ENCODE measurements at regions not wholly inside any gene's neighbourhood (a gene's known extent, or its start where the extent isn't known, plus 50 kb on each side); places are given as distances from the start of the nearest gene placed in this dataset.

DNA sequence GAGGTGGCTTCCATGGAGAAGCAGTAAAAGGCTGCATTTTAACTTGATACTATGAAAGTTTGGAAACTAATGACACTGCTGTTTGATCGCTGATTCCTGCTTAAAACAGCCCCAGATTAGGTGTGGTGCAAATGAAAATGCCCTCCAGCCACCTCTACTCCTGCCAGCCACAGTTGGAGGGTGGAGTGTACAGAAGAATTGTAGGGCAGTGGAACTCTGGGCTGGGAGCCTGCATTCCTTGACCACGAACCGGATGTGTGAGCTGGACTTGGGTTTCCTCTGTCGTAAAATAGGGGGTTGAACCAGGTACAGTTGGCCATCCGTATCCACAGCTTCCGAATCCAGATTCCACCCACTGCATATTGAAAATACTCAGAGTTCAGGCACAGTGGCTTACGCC is 84.6 kb upstream of the RFX8 start:
- no peak overlapping the region for H3K27ac ChIP-seq (ENCODE audit: low read depth, low read length)
- no peak overlapping the region for H2AK5ac ChIP-seq (ENCODE audit: low read depth, low read length)
- H3K18ac ChIP-seq (ENCODE audit: extremely low read depth, low read length), result no peak overlapping the region
- no peak overlapping the region for H3K14ac ChIP-seq (ENCODE audit: insufficient read length)
- FAIRE-seq (no peak), DNase-seq (ENCODE audit: low read depth in 1 of 2, low spot score in 2 of 2) (no peak)
- no peaks in the 10 kb centered on the region for H3K4me1 ChIP-seq (replicated peaks in 1 of 4; ENCODE audit: control insufficient read depth in 3 of 4, insufficient read depth in 4 of 4, low read length in 3 of 4)
- TF ChIP-seq HDAC6 (IDR thresholded peaks at IDR 0.05; ENCODE audit: low read depth, low read length), result no peak
- TF ChIP-seq EGR1 (IDR thresholded peaks at IDR 0.05; ENCODE audit: borderline replicate concordance, low read depth, low read length), result no peak
- TF ChIP-seq, protein P1, sequence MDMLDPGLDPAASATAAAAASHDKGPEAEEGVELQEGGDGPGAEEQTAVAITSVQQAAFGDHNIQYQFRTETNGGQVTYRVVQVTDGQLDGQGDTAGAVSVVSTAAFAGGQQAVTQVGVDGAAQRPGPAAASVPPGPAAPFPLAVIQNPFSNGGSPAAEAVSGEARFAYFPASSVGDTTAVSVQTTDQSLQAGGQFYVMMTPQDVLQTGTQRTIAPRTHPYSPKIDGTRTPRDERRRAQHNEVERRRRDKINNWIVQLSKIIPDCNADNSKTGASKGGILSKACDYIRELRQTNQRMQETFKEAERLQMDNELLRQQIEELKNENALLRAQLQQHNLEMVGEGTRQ (IDR thresholded peaks at IDR 0.05; ENCODE audit: low read length), result no peak
- no peak for TF ChIP-seq KDM5A (IDR thresholded peaks at IDR 0.05; ENCODE audit: low read length)
- TF ChIP-seq SP1 (IDR thresholded peaks at IDR 0.05; ENCODE audit: low read depth, low read length), result no peak
- TF ChIP-seq RBBP5 (IDR thresholded peaks at IDR 0.05; ENCODE audit: borderline replicate concordance, low read depth, low read length), result no peak
- no peak for TF ChIP-seq TCF12 (IDR thresholded peaks at IDR 0.05; ENCODE audit: low read depth, low read length)
- TF ChIP-seq RAD21 (IDR thresholded peaks at IDR 0.05 in 1 of 2, conservative IDR thresholded peaks at IDR 0.05 in 1 of 2; ENCODE audit: low read depth in 2 of 2, low read length in 2 of 2), result no peak
- TF ChIP-seq SP2 (IDR thresholded peaks at IDR 0.05; ENCODE audit: low read length), result no peak
- TF ChIP-seq TAF7 (optimal IDR thresholded peaks at IDR 0.05; ENCODE audit: borderline replicate concordance, low read depth, low read length), result no peak
- H4K8ac ChIP-seq (ENCODE audit: extremely low read depth, insufficient read depth, low read length), result no peak overlapping the region
- no peak overlapping the region for H2BK15ac ChIP-seq (ENCODE audit: low read length)
- no peak overlapping the region for H3K4me3 ChIP-seq (ENCODE audit: extremely low read depth in 1 of 4, insufficient read depth in 2 of 4, low read depth in 3 of 4, low read length in 4 of 4)
- H4K20me1 ChIP-seq (replicated peaks in 1 of 2; ENCODE audit: control insufficient read depth in 1 of 2, insufficient read depth in 2 of 2, low read length in 2 of 2), result no peaks in the 10 kb centered on the region
- H3K27me3 ChIP-seq (replicated peaks in 1 of 4; ENCODE audit: control insufficient read depth in 3 of 4, extremely low read depth in 1 of 4, insufficient read depth in 3 of 4, low read length in 3 of 4), result no peaks in the 10 kb centered on the region
- H2BK5ac ChIP-seq (ENCODE audit: low read depth, low read length), result no peak overlapping the region
- ChIA-PET POLR2A (ENCODE audit: partially characterized antibody) (no interaction called here), CTCF (ENCODE audit: partially characterized antibody) (interaction anchor here (0.6 kb wide), 2 partner anchors 69 to 532 kb away, joined by 3 to 5 read pairs; no protein-coding TSS in a partner anchor)
- no peak overlapping the region for H4K91ac ChIP-seq (replicated peaks; ENCODE audit: insufficient read length, low read length)
- no peak overlapping the region for H2BK20ac ChIP-seq (ENCODE audit: low read length)
- no peak overlapping the region for H3K56ac ChIP-seq (replicated peaks; ENCODE audit: insufficient read length, low read depth, low read length)
- H2BK12ac ChIP-seq (ENCODE audit: low read depth, low read length), result no peak overlapping the region
- H3K23ac ChIP-seq (ENCODE audit: insufficient read length), result no peak overlapping the region
- H3K79me2 ChIP-seq (ENCODE audit: control insufficient read depth in 1 of 2, insufficient read depth in 2 of 2, low read length in 2 of 2), result no peaks in the 10 kb centered on the region
- H2BK120ac ChIP-seq (replicated peaks; ENCODE audit: low read depth, low read length), result no peak overlapping the region
- H3K9me3 ChIP-seq (ENCODE audit: insufficient read depth in 2 of 2, low read depth in 1 of 2, low read length in 1 of 2), result no peaks in the 10 kb centered on the region
- H3K79me1 ChIP-seq (ENCODE audit: low read depth, low read length), result no peaks in the 10 kb centered on the region
- no peak overlapping the region for H3K9ac ChIP-seq (replicated peaks in 1 of 4; ENCODE audit: extremely low read depth in 1 of 4, low read depth in 3 of 4, low read length in 3 of 4)
- H2AFZ ChIP-seq (ENCODE audit: low read length), result 0 out of 2 replicates have a peak overlapping the region, but pooled peaks have one; percentile 2
- 86% methylated on average over 7 of the region's 7 CpGs; no CpG with 5 or more reads in 1 of the 2 experiments for WGBS, 2 experiments (ENCODE audit: extremely low coverage in 1 of 2, insufficient coverage in 1 of 2, insufficient read length in 1 of 2, insufficient replicate concordance in 2 of 2, low coverage in 1 of 2, low lambda C conversion rate in 2 of 2, missing lambda C conversion rate in 1 of 2)
- H3K4ac ChIP-seq (replicated peaks; ENCODE audit: insufficient read length, low read depth, low read length), result no peak overlapping the region
- no peak overlapping the region for H4K5ac ChIP-seq (ENCODE audit: insufficient read length, low read depth, low read length)
- H3K36me3 ChIP-seq (ENCODE audit: control insufficient read depth in 2 of 4, insufficient read depth in 4 of 4, low read length in 3 of 4), result no peaks in the 10 kb centered on the region
- H3K23me2 ChIP-seq (ENCODE audit: low read depth, low read length), result no peaks in the 10 kb centered on the region
- no peak overlapping the region for H3K4me2 ChIP-seq (ENCODE audit: insufficient read depth in 1 of 2, low read depth in 2 of 2, low read length in 2 of 2)

Data from H1 (cell line).